GM12878 (cell line): ENCODE measurements at regions not wholly inside any gene's neighbourhood (a gene's known extent, or its start where the extent isn't known, plus 50 kb on each side); places are given as distances from the start of the nearest gene placed in this dataset.

Experiments
- ATAC-seq: fragments of 200-7000 bp; cut with Tn5 transposase; 3 replicates; pipeline ENCODE4 v1.9.1; 2020; ENCODE audit warnings: mild to moderate bottlenecking, moderate library complexity
- BruUV-seq: library from RNA; stranded (reverse); fragments of 400-500 nt; replicated peaks from 2 replicates; lab custom pipeline; 2021; lab: Mats Ljungman, UMichigan
- CTCF ChIA-PET: fragments of 300-600 bp; sonication (Branson Sonifier 250); formaldehyde crosslinking; extraction: SDS; loops from one replicate; lab custom pipeline; 2021; ENCODE audit warnings: inconsistent platforms; lab: Yijun Ruan, JAX
- POLR2A ChIA-PET: fragments of 350-600 bp; formaldehyde crosslinking; extraction: SDS; loops from one replicate; lab custom pipeline; 2021; ENCODE audit warnings: inconsistent platforms; lab: Charles Lee
- RAD21 ChIA-PET: fragments of 300-600 bp; sonication (Branson Sonifier 250); formaldehyde crosslinking; loops from one replicate; lab custom pipeline; 2023; ENCODE audit warnings: antibody characterized with exemption; ENCODE audit not compliant: unreplicated experiment; lab: Charles Lee
- SMC1A ChIA-PET: fragments of 300-600 bp; sonication (Branson Sonifier 250); formaldehyde crosslinking; loops from one replicate; lab custom pipeline; 2023; ENCODE audit not compliant: unreplicated experiment, uncharacterized antibody; lab: Charles Lee
- DNase-seq: peaks from one replicate; pipeline ENCODE4 v3.0.0-alpha.2; 2011; ENCODE audit warnings: low read depth, low spot score
- FAIRE-seq: peaks from 3 replicates; lab custom pipeline; 2011; peaks lifted over from hg19 to GRCh38; lab: Jason Lieb, UNC
- H2AFZ ChIP-seq: 2 replicates; pipeline ENCODE4 v1.6.0; 2011; ENCODE audit warnings: low read depth, low read length, control low read depth; ENCODE audit not compliant: control insufficient read depth
- H3K27ac ChIP-seq: 2 replicates; pipeline ENCODE4 v1.5.1; 2011; ENCODE audit warnings: control low read depth; ENCODE audit not compliant: control insufficient read depth, insufficient read depth
- H3K27me3 ChIP-seq, 2 experiments: replicated peaks in 1 of 2; 2 replicates each; pipeline versions ENCODE4 v1.6.0 to v1.6.1; 2011; ENCODE audit warnings: low read length in 1 of 2; ENCODE audit not compliant: control insufficient read depth in 2 of 2, insufficient read depth in 2 of 2
- H3K36me3 ChIP-seq, 2 experiments: 2 replicates each; pipeline ENCODE4 v1.5.1; 2011; ENCODE audit warnings: low read length in 1 of 2; ENCODE audit not compliant: control insufficient read depth in 2 of 2, insufficient read depth in 2 of 2
- H3K4me1 ChIP-seq: 2 replicates; pipeline ENCODE4 v1.6.1; 2011; ENCODE audit warnings: mild to moderate bottlenecking, low read length, moderate library complexity, mixed read lengths; ENCODE audit not compliant: control insufficient read depth, insufficient read depth
- H3K4me2 ChIP-seq: 2 replicates; pipeline ENCODE4 v1.6.0; 2011; ENCODE audit warnings: control low read depth; ENCODE audit not compliant: control insufficient read depth, insufficient read depth
- H3K4me3 ChIP-seq: fragments of 200-600 bp; sonication (generic); 2 replicates; pipeline ENCODE4 v1.5.1; 2016
- H3K79me2 ChIP-seq: 2 replicates; pipeline ENCODE4 v1.6.0; 2011; ENCODE audit warnings: low read length; ENCODE audit not compliant: control insufficient read depth, insufficient read depth
- H3K9ac ChIP-seq: 2 replicates; pipeline ENCODE4 v1.8.0; 2011; ENCODE audit warnings: low read length, control low read depth, mixed read lengths; ENCODE audit not compliant: control insufficient read depth, insufficient read depth
- H3K9me3 ChIP-seq: replicated peaks from 3 replicates; pipeline ENCODE4 v1.5.1; 2011; ENCODE audit warnings: mild to moderate bottlenecking, low read length; ENCODE audit not compliant: control insufficient read depth, insufficient read depth
- H4K20me1 ChIP-seq: 2 replicates; pipeline ENCODE4 v1.6.0; 2011; ENCODE audit not compliant: control insufficient read depth, insufficient read depth
- ATF2 ChIP-seq: IDR thresholded peaks from 2 replicates; pipeline ENCODE4 v1.6.1; 2012; ENCODE audit warnings: low read length, inconsistent platforms
- BMI1 ChIP-seq: fragments of 450-650 bp; IDR thresholded peaks from 2 replicates; pipeline ENCODE4 v1.6.1; 2016; ENCODE audit warnings: mild to moderate bottlenecking, moderate library complexity, borderline replicate concordance
- CBFB ChIP-seq: IDR thresholded peaks from 2 replicates; pipeline ENCODE4 v1.6.1; 2016; ENCODE audit warnings: antibody characterized with exemption, low read depth
- CREM ChIP-seq: IDR thresholded peaks from 2 replicates; pipeline ENCODE4 v1.6.1; 2014; ENCODE audit warnings: antibody characterized with exemption, low read depth
- CUX1 ChIP-seq: IDR thresholded peaks from 2 replicates; pipeline ENCODE4 v1.6.1; 2012; ENCODE audit warnings: improper control_type of control experiment, low read depth, low read length; ENCODE audit not compliant: insufficient replicate concordance
- DPF2 ChIP-seq: fragments of 450-650 bp; IDR thresholded peaks from 2 replicates; pipeline ENCODE4 v1.6.1; 2017; ENCODE audit warnings: mild to moderate bottlenecking
- EGR1 ChIP-seq, 2 experiments: IDR thresholded peaks; 1 replicate in 1 of 2; 2 replicates in 1 of 2; pipeline ENCODE4 v1.6.1; 2011 to 2012; ENCODE audit warnings: low read depth in 2 of 2, low read length in 2 of 2, borderline replicate concordance in 1 of 2, mild to moderate bottlenecking in 1 of 2, moderate library complexity in 1 of 2
- MXI1 ChIP-seq: fragments of 150-350 bp; IDR thresholded peaks from 2 replicates; pipeline ENCODE4 v1.6.1; 2011; ENCODE audit warnings: low read depth, mild to moderate bottlenecking, inconsistent platforms, low read length, improper control_type of control experiment
- PML ChIP-seq: IDR thresholded peaks from 2 replicates; pipeline ENCODE4 v1.6.1; 2012; ENCODE audit warnings: low read length, inconsistent platforms
- POLR2AphosphoS2 ChIP-seq: IDR thresholded peaks from 2 replicates; pipeline ENCODE4 v1.6.1; 2011; ENCODE audit warnings: low read depth, mild to moderate bottlenecking, low read length, improper control_type of control experiment, moderate library complexity
- RBBP5 ChIP-seq: fragments of 200-600 bp; sonication (generic); conservative IDR thresholded peaks from 2 replicates; pipeline ENCODE4 v1.6.1; 2016
- SMC3 ChIP-seq: IDR thresholded peaks from 2 replicates; pipeline ENCODE4 v1.6.1; 2011; ENCODE audit warnings: low read length, improper control_type of control experiment, borderline replicate concordance
- ZNF24 ChIP-seq: fragments of 450-650 bp; IDR thresholded peaks from 2 replicates; pipeline ENCODE4 v1.6.1; 2017; ENCODE audit warnings: antibody characterized with exemption, mild to moderate bottlenecking
- ZNF592 ChIP-seq: fragments of 450-650 bp; IDR thresholded peaks from 2 replicates; pipeline ENCODE4 v1.6.1; 2017; ENCODE audit warnings: mild to moderate bottlenecking, moderate library complexity
- WGBS: methylation state at CpG from one replicate; pipeline ENCODE4 v1.1.6; 2016; ENCODE audit warnings: low lambda C conversion rate; ENCODE audit not compliant: insufficient replicate concordance, insufficient coverage; ENCODE audit errors: missing lambda C conversion rate; 5-methylcytosine and 5-hydroxymethylcytosine counted together
- in situ Hi-C: fragments of 300-500 bp; cut with MboI; formaldehyde crosslinking; loops from 9 replicates; pipeline ENCODE4 v1.14.3; 2018; ENCODE audit warnings: mixed read lengths
- intact Hi-C: fragments of 100-400 bp; cut with micrococcal nuclease; formaldehyde crosslinking; loops from one replicate; pipeline ENCODE4 v1.14.2; 2022; ENCODE audit not compliant: unreplicated experiment

- no peaks in the 10 kb centered on the region for H3K4me1 ChIP-seq
- ChIA-PET SMC1A (no interaction called here), CTCF (no interaction called here), POLR2A (no interaction called here), RAD21 (no interaction called here)
- WGBS = 43% methylated on average over 7 of the region's 7 CpGs
- H3K27me3 ChIP-seq = no peaks in the 10 kb centered on the region; a peak in 1 of 4 replicates
- intact Hi-C loops = no loop called here
- H3K9me3 ChIP-seq = peaks cover 11% of the 10 kb centered on the region; the same call in 2 of the 3 replicates
- H3K27ac ChIP-seq = no peak overlapping the region
- no TSS peak for BruUV-seq
- H3K79me2 ChIP-seq = no peaks in the 10 kb centered on the region
- no peak overlapping the region for H2AFZ ChIP-seq
- no peaks in the 10 kb centered on the region for H4K20me1 ChIP-seq
- in situ Hi-C loops = no loop called here
- ATAC-seq = no peak
- H3K4me2 ChIP-seq = no peak overlapping the region
- no peak for FAIRE-seq
- H3K4me3 ChIP-seq = no peak overlapping the region
- H3K9ac ChIP-seq = no peak overlapping the region
- H3K36me3 ChIP-seq = no peaks in the 10 kb centered on the region
- DNase-seq = no peak
- no peak for TF ChIP-seq DPF2
- no peak for TF ChIP-seq PML
- TF ChIP-seq EGR1 (IDR thresholded peaks at IDR 0.05; ENCODE audit: borderline replicate concordance in 1 of 2, low read depth in 2 of 2, low read length in 2 of 2) = no peak
- no peak for TF ChIP-seq ATF2
- no peak for TF ChIP-seq POLR2AphosphoS2
- TF ChIP-seq MXI1 = no peak
- no peak for TF ChIP-seq CBFB
- TF ChIP-seq CREM = no peak
- TF ChIP-seq ZNF24 = no peak
- TF ChIP-seq BMI1 = no peak
- TF ChIP-seq SMC3 = no peak
- TF ChIP-seq CUX1 = no peak
- TF ChIP-seq ZNF592 = no peak
- no peak for TF ChIP-seq RBBP5
Observed at GRCh38 chr6:4380881-4381281, 245.5 kb upstream of the ECI2 start.
